PFSK-1 (cell line): ENCODE measurements at regions not wholly inside any gene's neighbourhood (a gene's known extent, or its start where the extent isn't known, plus 50 kb on each side); places are given as distances from the start of the nearest gene placed in this dataset.

Experiments used
- FOXP2 ChIP-seq: optimal IDR thresholded peaks from 2 replicates; pipeline ENCODE3; 2011; ENCODE audit warnings: borderline replicate concordance, control low read depth, inconsistent platforms; ENCODE audit not compliant: insufficient read depth; ENCODE audit errors: extremely low read length, extremely low read depth
- POLR2AphosphoS5 ChIP-seq: IDR thresholded peaks from 2 replicates; pipeline ENCODE4 v1.6.1; 2012; ENCODE audit warnings: low read depth, mild to moderate bottlenecking, control low read depth, low read length, moderate library complexity
- SIN3A ChIP-seq: IDR thresholded peaks from 2 replicates; pipeline ENCODE4 v1.6.1; 2012; ENCODE audit warnings: mild to moderate bottlenecking, low read length, moderate library complexity, borderline replicate concordance; ENCODE audit not compliant: insufficient read depth
- TAF1 ChIP-seq: IDR thresholded peaks from 2 replicates; pipeline ENCODE4 v1.6.1; 2012; ENCODE audit warnings: low read length, control low read depth, borderline replicate concordance; ENCODE audit not compliant: insufficient read depth
- TF ChIP-seq, protein P1 (sequence below), 2 experiments: IDR thresholded peaks; 2 replicates each; pipeline versions ENCODE4 v1.6.1 to v1.8.0; 2011 to 2012; ENCODE audit warnings: low read depth in 2 of 2, low read length in 2 of 2, control low read depth in 1 of 2, inconsistent platforms in 1 of 2, mild to moderate bottlenecking in 1 of 2, moderate library complexity in 1 of 2; ENCODE audit not compliant: insufficient read depth in 1 of 2

DNA sequence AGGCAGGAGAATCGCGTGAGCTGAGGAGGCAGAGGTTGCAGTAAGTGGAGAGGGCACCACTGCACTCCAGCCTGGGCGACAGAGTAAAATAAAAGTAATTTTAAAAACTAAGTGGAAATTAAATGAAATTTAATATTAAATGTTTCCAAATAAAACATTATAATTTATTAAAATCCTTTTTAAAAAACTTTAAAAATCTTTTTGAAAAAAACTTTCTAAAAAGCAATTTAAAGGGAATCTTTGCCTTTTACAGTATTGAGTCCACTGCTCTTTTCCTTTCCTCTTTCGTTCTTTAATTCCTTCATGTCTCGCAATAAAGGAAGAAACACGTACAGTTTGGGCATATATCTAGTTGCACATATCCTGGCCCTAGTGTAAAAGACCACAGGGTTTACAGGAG lies 77.8 kb upstream of the DMRT1 start:
- no peak for TF ChIP-seq SIN3A
- no peak for TF ChIP-seq POLR2AphosphoS5
- TF ChIP-seq, protein P1, sequence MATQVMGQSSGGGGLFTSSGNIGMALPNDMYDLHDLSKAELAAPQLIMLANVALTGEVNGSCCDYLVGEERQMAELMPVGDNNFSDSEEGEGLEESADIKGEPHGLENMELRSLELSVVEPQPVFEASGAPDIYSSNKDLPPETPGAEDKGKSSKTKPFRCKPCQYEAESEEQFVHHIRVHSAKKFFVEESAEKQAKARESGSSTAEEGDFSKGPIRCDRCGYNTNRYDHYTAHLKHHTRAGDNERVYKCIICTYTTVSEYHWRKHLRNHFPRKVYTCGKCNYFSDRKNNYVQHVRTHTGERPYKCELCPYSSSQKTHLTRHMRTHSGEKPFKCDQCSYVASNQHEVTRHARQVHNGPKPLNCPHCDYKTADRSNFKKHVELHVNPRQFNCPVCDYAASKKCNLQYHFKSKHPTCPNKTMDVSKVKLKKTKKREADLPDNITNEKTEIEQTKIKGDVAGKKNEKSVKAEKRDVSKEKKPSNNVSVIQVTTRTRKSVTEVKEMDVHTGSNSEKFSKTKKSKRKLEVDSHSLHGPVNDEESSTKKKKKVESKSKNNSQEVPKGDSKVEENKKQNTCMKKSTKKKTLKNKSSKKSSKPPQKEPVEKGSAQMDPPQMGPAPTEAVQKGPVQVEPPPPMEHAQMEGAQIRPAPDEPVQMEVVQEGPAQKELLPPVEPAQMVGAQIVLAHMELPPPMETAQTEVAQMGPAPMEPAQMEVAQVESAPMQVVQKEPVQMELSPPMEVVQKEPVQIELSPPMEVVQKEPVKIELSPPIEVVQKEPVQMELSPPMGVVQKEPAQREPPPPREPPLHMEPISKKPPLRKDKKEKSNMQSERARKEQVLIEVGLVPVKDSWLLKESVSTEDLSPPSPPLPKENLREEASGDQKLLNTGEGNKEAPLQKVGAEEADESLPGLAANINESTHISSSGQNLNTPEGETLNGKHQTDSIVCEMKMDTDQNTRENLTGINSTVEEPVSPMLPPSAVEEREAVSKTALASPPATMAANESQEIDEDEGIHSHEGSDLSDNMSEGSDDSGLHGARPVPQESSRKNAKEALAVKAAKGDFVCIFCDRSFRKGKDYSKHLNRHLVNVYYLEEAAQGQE (IDR thresholded peaks at IDR 0.05; ENCODE audit: insufficient read depth in 1 of 2, low read depth in 2 of 2, low read length in 2 of 2), result no peak
- TF ChIP-seq TAF1, result no peak
- TF ChIP-seq FOXP2, result no peak
